Hypothalamus (tissue), 51 donors: ENCODE measurements at regions not wholly inside any gene's neighbourhood (a gene's known extent, or its start where the extent isn't known, plus 50 kb on each side); places are given as distances from the start of the nearest gene placed in this dataset.
"Not testable (repeated sequence)": the region's sequence is repeated elsewhere in the genome, so short reads cannot be mapped to it uniquely, and the experiment has no call there.

Experiments
- DNase-seq, 51 donors: peaks; one replicate each; lab custom pipeline; 2025; lab: John Stamatoyannopoulos, UW

DNA sequence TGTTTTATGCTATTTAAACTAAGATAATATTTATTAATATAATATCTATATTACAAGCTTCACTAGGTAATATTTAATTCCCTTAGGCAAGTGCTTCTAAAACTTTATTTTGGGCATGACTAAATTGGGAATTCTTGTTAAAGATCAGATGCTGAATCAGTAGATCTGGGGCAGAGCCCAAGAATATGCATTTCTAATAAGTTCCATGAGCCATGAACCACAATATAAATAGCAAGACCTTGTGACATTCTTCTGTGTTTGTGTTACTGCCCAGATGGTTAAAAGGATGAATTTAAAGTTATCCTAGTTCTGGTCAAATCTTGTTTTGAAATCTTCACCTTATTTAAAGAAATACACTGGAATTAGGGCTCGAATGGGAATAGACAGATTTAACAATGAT, 258.4 kb upstream of the CACNA2D1 start:
- no peak for DNase-seq

DNA sequence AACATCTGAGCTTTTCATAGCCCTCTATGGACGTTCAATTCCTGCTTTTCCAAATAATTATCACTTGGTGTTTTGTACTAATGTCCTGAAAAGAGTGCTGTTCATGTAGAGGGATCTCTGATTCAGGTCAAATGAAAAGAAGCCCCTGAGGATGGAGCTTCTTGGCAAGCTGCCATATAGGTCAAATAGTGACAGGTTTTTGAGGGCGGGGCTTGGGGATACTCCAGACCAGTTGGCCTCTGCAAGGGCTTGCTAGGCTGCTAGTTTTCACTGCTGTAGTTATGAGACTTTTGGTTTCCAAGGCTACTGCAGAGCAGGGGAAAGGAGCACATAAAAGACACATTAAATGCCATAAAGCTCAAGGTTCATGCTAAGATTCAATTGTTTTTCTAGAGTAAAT, 257.2 kb upstream of the CACNA2D1 start:
- no peak for DNase-seq

- no peak for DNase-seq
These were observed 256.2 kb upstream of the CACNA2D1 start for GRCh38 chr7:82699773-82700186.

DNA sequence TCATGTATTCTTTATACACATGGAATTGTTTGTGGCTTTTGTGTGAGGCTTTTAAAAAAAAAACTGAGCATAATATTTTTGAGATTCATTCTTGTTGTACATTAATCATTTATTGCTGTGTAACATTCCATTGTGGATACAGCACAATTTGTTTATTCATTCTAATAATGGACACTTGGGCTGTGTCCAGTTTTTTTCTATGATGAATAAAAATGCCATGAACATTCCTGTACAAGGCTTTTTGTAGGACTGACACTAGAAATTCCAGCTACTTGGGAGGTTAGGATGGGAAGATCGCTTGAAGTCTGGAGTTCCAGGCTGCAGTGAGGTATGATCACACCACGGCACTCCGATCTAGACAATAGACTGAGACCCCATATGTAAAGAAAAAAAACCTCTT, 254.3 kb upstream of the CACNA2D1 start:
- no peak for DNase-seq

DNA sequence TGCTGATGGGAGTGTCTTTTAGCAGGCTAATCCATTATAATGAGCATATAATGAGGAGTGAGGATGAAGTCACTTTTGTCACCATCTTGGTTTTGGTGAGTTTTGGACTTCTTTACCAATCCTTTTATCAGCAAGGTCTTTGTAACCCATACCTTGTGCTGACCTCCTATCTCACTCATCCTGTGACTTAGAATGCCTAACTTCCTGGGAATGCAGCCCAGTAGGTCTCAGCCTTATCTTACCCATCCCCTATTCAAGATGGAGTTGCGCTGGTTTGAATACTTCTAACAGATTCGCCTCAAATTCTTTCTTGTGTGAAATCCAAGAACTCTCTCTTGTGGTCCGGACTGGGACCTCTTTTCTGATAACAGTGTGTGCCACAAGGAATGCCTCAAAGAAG, 253.1 kb upstream of the CACNA2D1 start:
- no peak for DNase-seq

- DNase-seq: no peak
These were observed 250.4 kb upstream of the CACNA2D1 start for GRCh38 chr7:82694022-82694421.

- no peak for DNase-seq
These were observed 247.4 kb upstream of the CACNA2D1 start for GRCh38 chr7:82690929-82691328.

DNA sequence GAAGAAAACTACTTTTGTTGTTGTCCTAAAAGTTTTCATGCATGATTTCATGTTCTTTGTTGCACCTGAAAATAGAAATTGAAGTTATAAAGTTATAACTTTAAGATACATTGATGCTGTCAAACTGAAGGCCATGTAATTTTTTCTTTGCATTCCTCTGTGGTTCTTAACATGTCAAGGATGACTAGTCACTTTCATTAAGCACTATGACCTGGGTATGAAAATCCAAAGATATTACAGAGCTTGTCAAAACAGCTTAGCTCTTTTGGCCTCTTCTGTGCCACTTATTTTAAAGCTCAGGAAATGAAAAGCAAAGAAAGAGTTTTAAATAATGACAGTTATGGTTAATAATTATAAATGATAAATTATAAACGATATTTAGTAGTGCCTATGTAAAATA, 241.6 kb upstream of the CACNA2D1 start:
- DNase-seq: no peak

DNA sequence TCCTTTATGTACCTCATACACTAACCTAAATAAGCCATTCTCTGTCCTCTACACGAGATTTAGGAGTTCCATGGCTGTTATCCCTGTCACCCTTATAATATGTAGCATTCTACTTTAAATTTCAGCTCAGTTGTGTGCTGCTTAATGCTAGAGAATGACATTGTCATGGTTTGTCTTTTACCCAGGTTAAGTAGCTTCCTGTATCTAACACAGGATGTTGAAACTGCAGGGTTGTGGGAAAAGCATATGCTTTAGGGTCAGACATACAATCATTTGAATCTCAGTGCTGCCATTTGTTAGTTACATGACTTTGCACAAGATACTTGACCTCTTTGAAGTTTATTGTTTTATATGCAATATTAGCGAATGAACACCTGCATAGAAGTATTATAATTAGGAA, 235.1 kb upstream of the CACNA2D1 start:
- DNase-seq: no peak

GRCh38 chr7:82678259-82678658, 234.7 kb upstream of the CACNA2D1 start:
- DNase-seq: no peak

- DNase-seq: no peak
These were observed 233.9 kb upstream of the CACNA2D1 start for GRCh38 chr7:82677493-82677892.

GRCh38 chr7:82676777-82677463, 233.3 kb upstream of the CACNA2D1 start:
- no peak for DNase-seq

DNA sequence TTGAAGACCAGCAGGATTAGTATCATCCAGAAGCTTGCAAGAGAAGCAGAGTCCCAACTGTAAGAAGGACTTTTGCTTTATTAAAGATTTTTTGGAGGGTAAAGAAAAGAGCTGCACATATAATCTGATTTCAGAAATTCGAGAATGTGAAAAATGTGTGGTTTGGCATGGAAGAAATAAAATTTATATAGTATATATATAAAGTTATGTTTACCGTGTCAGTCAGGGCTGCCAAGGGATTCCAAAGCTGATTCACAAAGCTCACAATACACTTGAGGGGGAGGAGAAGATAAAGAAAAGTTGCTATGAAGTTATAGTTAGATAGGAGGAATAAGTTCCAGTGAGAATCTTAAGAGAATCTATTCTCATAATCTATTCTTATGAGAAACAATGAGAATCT, 231.8 kb upstream of the CACNA2D1 start:
- DNase-seq: no peak

DNA sequence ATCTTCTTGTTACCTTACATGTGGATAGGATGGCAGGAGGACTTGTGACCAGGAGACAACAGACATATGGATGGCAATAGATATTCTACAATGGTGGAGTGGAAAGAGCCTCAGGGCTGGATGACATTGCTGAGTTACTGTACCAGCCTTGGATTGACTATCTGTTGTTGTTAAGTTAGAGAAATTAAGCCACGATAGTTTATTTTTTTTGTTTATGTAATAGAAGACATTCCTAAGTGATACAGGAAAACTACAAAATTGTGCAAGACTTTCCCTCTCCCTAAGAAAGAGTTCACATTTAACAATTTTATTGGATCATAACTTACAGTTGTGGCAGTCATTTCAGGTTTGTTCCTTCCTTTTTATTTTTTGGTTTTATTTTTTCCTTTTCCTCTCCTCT, 230.7 kb upstream of the CACNA2D1 start:
- DNase-seq: no peak

DNA sequence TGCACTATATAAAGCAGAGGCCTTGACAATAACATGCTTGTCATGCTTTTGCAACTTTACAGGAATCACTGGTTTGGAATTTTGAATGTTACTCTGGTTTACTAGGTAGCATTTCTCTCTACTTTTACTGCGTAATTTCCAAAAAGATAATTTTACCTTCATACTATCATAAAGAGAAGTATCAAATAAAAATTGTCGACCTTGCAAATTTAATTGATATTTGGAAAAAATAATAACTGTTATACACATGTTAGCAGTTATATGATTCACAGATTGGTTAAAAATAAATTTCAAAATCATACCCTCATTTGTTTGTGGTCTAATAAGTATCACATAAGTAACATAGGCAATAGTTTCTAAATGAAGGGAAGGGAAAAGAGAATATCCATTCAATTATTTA, 228.5 kb upstream of the CACNA2D1 start:
- no peak for DNase-seq

- no peak for DNase-seq
These were observed 225.6 kb upstream of the CACNA2D1 start for GRCh38 chr7:82669141-82669540.

GRCh38 chr7:82668676-82669075, 225.1 kb upstream of the CACNA2D1 start:
- no peak for DNase-seq

DNA sequence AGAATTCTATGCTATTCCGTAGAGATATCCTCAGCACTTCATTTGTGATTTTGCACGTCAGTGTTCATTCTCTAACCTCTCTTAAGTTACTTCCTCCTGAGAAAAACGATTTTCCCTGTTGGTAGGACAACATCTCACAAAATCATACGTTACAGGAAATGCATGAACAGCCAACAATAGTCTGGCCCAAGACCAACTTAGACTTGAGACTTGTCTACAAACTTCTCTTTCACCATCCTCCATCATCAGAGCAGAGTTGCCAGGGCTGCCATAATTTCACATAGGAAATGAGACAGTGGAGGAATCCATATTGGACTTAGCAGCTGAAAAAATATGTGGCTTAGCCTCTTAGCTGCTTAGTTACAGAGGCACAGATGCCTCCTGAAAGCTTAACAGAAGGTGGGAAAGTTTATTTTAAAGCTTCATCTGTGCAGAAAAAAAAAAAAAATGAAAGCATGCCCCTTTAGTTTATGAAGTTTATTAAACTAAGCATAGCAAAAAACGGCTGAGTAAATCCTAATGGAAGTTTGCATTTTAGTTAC, 222.5 kb upstream of the CACNA2D1 start:
- DNase-seq: no peak

DNA sequence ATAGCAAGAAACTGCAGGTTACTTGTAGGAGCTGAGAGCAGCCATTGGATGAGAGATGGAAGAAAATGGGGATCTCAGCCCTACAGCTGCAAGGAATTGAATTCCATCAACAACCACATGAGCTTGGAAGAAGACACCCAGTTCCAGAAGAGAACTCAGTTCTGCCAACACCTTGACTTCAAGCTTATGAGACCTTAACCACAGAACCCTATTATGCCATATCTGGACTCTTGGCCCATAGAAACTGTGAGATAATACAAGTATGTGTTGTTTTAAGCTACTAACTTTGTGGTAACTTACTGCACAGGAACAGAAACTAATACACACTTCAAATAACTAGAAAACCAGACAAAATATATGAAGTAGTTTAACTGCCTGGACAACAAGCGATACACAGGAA, 212.4 kb upstream of the CACNA2D1 start:
- DNase-seq: no peak

DNA sequence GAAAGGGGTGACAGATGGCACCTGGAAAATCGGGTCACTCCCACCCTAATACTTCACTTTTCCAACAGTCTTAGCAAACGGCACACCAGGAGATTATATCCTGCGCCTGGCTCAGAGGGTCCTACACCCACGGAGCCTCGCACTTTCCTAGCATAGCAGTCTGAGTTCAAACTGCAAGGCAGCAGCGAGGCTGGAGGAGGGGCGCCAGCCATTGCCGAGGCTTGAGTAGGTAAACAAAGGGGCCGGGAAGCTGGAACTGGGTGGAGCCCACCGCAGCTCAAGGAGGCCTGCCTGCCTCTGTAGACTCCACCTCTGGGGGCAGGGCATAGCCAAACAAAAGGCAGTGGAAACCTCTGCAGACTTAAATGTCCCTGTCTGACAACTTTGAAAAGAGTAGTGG, 206.5 kb upstream of the CACNA2D1 start:
- DNase-seq: not testable (repeated sequence)

- no peak for DNase-seq
These were observed 190.0 kb upstream of the CACNA2D1 start for GRCh38 chr7:82633592-82633991.

DNA sequence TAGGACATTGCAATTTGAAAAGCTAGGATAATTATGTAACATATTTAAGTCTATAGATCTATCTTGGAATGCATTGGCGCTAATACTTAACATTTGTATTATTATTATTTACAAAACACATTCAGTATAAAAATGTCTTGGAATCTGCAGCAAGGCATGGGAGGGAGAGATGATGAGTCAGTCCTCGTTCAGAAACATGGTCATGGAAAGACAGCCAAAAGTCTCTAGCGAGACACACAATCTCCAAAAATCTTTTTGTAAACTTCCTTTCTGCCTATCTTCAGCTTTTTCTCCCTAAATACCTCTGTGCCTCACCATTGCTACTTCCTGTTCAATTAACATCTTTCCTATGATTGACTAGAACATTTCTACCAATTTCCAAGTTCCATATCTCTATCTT, 188.4 kb upstream of the CACNA2D1 start:
- DNase-seq: no peak

GRCh38 chr7:82629583-82629982, 186.0 kb upstream of the CACNA2D1 start:
- no peak for DNase-seq
